Epithelial cell of prostate (primary cell): ENCODE measurements at regions not wholly inside any gene's neighbourhood (a gene's known extent, or its start where the extent isn't known, plus 50 kb on each side); places are given as distances from the start of the nearest gene placed in this dataset.

ENCODE experiments used
- DNase-seq: peaks from one replicate; pipeline ENCODE4 v3.0.0-alpha.2; 2011; ENCODE audit warnings: low read depth, low spot score
- H3K27ac ChIP-seq: fragments of 450-650 bp; 2 replicates; pipeline ENCODE4 v1.5.1; 2017; ENCODE audit warnings: mild to moderate bottlenecking

GRCh38 chr5:173497685-173498084 lies 118.8 kb downstream of the BOD1 start:
- H3K27ac ChIP-seq, result no peak overlapping the region
- DNase-seq, result no peak

- no peak overlapping the region for H3K27ac ChIP-seq
- DNase-seq, result no peak
Observed at GRCh38 chr5:173496883-173497255, 119.6 kb downstream of the BOD1 start.

- no peak for DNase-seq
- H3K27ac ChIP-seq, result no peak overlapping the region
Observed at GRCh38 chr5:173496129-173496882, 120.1 kb downstream of the BOD1 start.

- H3K27ac ChIP-seq, result no peak overlapping the region
- DNase-seq, result no peak
Observed at GRCh38 chr5:173495225-173495904, 121.1 kb downstream of the BOD1 start.

GRCh38 chr5:173494446-173494845 lies 122.0 kb downstream of the BOD1 start:
- DNase-seq, result no peak
- no peak overlapping the region for H3K27ac ChIP-seq

- no peak overlapping the region for H3K27ac ChIP-seq
- DNase-seq, result no peak
Observed at GRCh38 chr5:173493846-173494245, 122.6 kb downstream of the BOD1 start.

- H3K27ac ChIP-seq, result no peak overlapping the region
- no peak for DNase-seq
Observed at GRCh38 chr5:173493040-173493439, 123.4 kb downstream of the BOD1 start.

GRCh38 chr5:173490681-173491080 lies 125.8 kb downstream of the BOD1 start:
- DNase-seq, result no peak
- H3K27ac ChIP-seq, result no peak overlapping the region

- H3K27ac ChIP-seq, result no peak overlapping the region
- DNase-seq, result no peak
Observed at GRCh38 chr5:173488144-173488543, 128.3 kb downstream of the BOD1 start.

- no peak for DNase-seq
- H3K27ac ChIP-seq, result no peak overlapping the region
Observed at GRCh38 chr5:173487300-173487699, 129.2 kb downstream of the BOD1 start.

- DNase-seq, result no peak
- no peak overlapping the region for H3K27ac ChIP-seq
Observed at GRCh38 chr5:173486355-173487225, 129.9 kb downstream of the BOD1 start.

- H3K27ac ChIP-seq, result peak overlapping the region; percentile 73
- no peak for DNase-seq
Observed at GRCh38 chr5:173484569-173484968, 131.9 kb downstream of the BOD1 start.

GRCh38 chr5:173483599-173483998 lies 132.9 kb downstream of the BOD1 start:
- peak; percentile 78 for DNase-seq

GRCh38 chr5:173483160-173483559 lies 133.3 kb downstream of the BOD1 start:
- peak overlapping the region; percentile 73 for H3K27ac ChIP-seq
- no peak for DNase-seq

More at GRCh38 chr5:173483599-173483998, 132.9 kb downstream of the BOD1 start:
- H3K27ac ChIP-seq, result peak overlapping the region; percentile 73

- no peak overlapping the region for H3K27ac ChIP-seq
- DNase-seq, result no peak
Observed at GRCh38 chr5:173481821-173482220, 134.6 kb downstream of the BOD1 start.

GRCh38 chr5:173480896-173481295 lies 135.6 kb downstream of the BOD1 start:
- no peak overlapping the region for H3K27ac ChIP-seq
- DNase-seq, result no peak

- no peak overlapping the region for H3K27ac ChIP-seq
- DNase-seq, result no peak
Observed at GRCh38 chr5:173479711-173480110, 136.7 kb downstream of the BOD1 start.

GRCh38 chr5:173477345-173478040 lies 139.0 kb downstream of the BOD1 start:
- H3K27ac ChIP-seq, result no peak overlapping the region
- no peak for DNase-seq

GRCh38 chr5:173475780-173476179 lies 140.7 kb downstream of the BOD1 start:
- no peak overlapping the region for H3K27ac ChIP-seq
- no peak for DNase-seq

- DNase-seq, result no peak
- no peak overlapping the region for H3K27ac ChIP-seq
Observed at GRCh38 chr5:173474881-173475287, 141.6 kb downstream of the BOD1 start.
